KMS-11 (cell line): ENCODE measurements at regions not wholly inside any gene's neighbourhood (a gene's known extent, or its start where the extent isn't known, plus 50 kb on each side); places are given as distances from the start of the nearest gene placed in this dataset.

Experiments used
- H2AFZ ChIP-seq: fragments of 200-600 bp; sonication (generic); 2 replicates; pipeline ENCODE4 v1.6.1; 2016; ENCODE audit warnings: antibody characterized with exemption, mixed run types, low read depth
- H3K27ac ChIP-seq: fragments of 200-600 bp; sonication (generic); 2 replicates; pipeline ENCODE4 v1.6.1; 2016; ENCODE audit warnings: mild to moderate bottlenecking, mixed run types
- H3K27me3 ChIP-seq: fragments of 200-600 bp; sonication (generic); 2 replicates; pipeline ENCODE4 v1.6.1; 2017; ENCODE audit warnings: mild to moderate bottlenecking, low read depth, mixed run types, moderate library complexity; ENCODE audit not compliant: insufficient read depth
- H3K36me3 ChIP-seq: fragments of 200-600 bp; sonication (generic); 2 replicates; pipeline ENCODE4 v1.6.1; 2017; ENCODE audit warnings: mild to moderate bottlenecking, mixed run types; ENCODE audit not compliant: insufficient read depth
- H3K4me1 ChIP-seq: fragments of 200-600 bp; sonication (generic); 2 replicates; pipeline ENCODE4 v1.6.1; 2016; ENCODE audit warnings: mild to moderate bottlenecking, low read depth, mixed run types; ENCODE audit not compliant: poor library complexity, severe bottlenecking
- H3K4me2 ChIP-seq: fragments of 200-600 bp; sonication (generic); 2 replicates; pipeline ENCODE4 v1.7.0; 2016; ENCODE audit warnings: mild to moderate bottlenecking, mixed run types
- H3K4me3 ChIP-seq: fragments of 200-600 bp; sonication (generic); IDR thresholded peaks from 2 replicates; pipeline ENCODE4 v1.6.1; 2017; ENCODE audit warnings: low read depth, low read length, mixed read lengths; ENCODE audit not compliant: insufficient read depth
- H3K79me2 ChIP-seq: fragments of 200-600 bp; sonication (generic); 2 replicates; pipeline ENCODE4 v1.6.1; 2016; ENCODE audit warnings: low read depth, mixed run types; ENCODE audit not compliant: insufficient read depth
- H3K9ac ChIP-seq: fragments of 200-600 bp; sonication (generic); 2 replicates; pipeline ENCODE4 v1.6.1; 2016; ENCODE audit warnings: mild to moderate bottlenecking, mixed run types
- H4K20me1 ChIP-seq: fragments of 200-600 bp; sonication (generic); 2 replicates; pipeline ENCODE4 v1.6.1; 2016; ENCODE audit warnings: mild to moderate bottlenecking, mixed run types; ENCODE audit not compliant: insufficient read depth
- TF ChIP-seq, protein P1 (sequence below): fragments of 200-600 bp; sonication (generic); conservative IDR thresholded peaks from 2 replicates; pipeline ENCODE4 v1.6.1; 2017; ENCODE audit warnings: low read depth, mild to moderate bottlenecking, antibody characterized with exemption, low read length, moderate library complexity, mixed read lengths

DNA sequence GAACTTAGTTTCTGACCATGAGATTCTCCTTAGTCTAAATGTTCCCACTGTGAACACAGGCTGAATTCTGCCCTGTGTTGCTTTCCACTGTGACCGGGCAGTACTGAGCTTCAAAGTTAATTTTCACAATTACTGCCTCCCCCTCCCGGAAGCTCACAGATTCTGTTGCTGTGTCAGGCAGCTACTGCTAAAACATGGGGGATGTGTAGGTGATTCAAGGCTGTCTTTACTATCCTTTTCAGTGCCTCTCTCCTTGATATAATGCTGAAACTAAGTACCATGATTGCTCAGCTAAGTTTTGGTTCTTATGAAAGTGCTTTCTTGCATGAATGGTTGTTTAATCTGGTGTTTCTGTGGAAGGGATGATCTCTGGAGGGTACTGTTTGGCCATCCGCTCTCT is 428.3 kb upstream of the NOVA1 start:
- no peak overlapping the region for H3K4me3 ChIP-seq
- TF ChIP-seq, protein P1, sequence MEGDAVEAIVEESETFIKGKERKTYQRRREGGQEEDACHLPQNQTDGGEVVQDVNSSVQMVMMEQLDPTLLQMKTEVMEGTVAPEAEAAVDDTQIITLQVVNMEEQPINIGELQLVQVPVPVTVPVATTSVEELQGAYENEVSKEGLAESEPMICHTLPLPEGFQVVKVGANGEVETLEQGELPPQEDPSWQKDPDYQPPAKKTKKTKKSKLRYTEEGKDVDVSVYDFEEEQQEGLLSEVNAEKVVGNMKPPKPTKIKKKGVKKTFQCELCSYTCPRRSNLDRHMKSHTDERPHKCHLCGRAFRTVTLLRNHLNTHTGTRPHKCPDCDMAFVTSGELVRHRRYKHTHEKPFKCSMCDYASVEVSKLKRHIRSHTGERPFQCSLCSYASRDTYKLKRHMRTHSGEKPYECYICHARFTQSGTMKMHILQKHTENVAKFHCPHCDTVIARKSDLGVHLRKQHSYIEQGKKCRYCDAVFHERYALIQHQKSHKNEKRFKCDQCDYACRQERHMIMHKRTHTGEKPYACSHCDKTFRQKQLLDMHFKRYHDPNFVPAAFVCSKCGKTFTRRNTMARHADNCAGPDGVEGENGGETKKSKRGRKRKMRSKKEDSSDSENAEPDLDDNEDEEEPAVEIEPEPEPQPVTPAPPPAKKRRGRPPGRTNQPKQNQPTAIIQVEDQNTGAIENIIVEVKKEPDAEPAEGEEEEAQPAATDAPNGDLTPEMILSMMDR = no peak
- no peaks in the 10 kb centered on the region for H3K36me3 ChIP-seq
- H4K20me1 ChIP-seq = no peaks in the 10 kb centered on the region
- 0 out of 2 replicates have a peak overlapping the region, but pooled peaks have one; percentile 13 for H3K4me2 ChIP-seq
- no peaks in the 10 kb centered on the region for H3K27me3 ChIP-seq
- no peak overlapping the region; the same call in 1 of the 2 replicates for H3K9ac ChIP-seq
- H2AFZ ChIP-seq = peak overlapping the region; percentile 44; the same call in 1 of the 2 replicates
- peak overlapping the region; percentile 55; the same call in 1 of the 2 replicates for H3K27ac ChIP-seq
- H3K79me2 ChIP-seq = no peaks in the 10 kb centered on the region
- H3K4me1 ChIP-seq = peaks cover 6% of the 10 kb centered on the region

DNA sequence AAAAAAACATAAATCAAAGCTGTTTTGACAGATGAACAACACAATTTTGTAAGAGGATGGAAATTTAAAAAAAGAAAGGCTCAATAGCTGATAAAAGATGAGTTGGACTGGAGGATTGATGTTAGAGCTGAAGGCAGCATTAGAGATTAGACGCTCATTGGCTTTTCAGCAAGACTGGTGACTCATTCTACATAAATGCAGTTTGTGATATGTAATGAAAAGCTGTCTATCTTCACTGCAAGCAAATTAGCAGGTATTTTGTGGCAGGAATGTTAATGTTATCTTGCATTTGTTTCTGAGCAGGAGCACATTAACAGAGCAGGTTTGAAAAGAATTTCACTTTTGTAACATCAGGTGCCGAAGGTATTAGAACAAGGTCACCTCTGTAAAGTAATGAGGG is 442.7 kb upstream of the NOVA1 start:
- Histone ChIP-seq H3K9ac (no peak overlapping the region), H3K27me3 (no peaks in the 10 kb centered on the region), H3K4me1 (no peaks in the 10 kb centered on the region), H3K36me3 (no peaks in the 10 kb centered on the region), H3K79me2 (no peaks in the 10 kb centered on the region), H3K4me2 (no peak overlapping the region), H2AFZ (no peak overlapping the region), H3K4me3 (no peak overlapping the region), H4K20me1 (no peaks in the 10 kb centered on the region), H3K27ac (no peak overlapping the region)
- TF ChIP-seq, protein P1 = no peak

DNA sequence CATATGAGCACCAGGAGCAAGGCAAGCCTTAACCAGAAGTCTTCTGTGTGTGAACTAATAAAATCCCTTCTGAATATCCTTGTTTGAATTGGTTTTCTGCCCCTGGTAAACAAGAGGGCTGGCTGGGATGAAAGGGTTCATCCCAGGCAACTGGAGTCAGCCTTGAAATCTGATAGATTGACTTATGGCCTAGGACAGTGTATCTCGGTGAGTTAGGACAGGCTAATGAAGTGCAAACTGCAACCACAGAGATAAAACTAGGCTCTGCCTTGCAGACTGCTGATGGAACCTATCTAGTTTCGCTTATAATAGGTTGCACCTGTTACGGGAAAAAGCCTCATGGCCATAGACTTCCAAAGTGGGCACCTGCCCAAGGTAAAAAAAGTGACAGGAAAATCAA is 451.9 kb upstream of the NOVA1 start:
- no peak overlapping the region for H3K9ac ChIP-seq
- no peaks in the 10 kb centered on the region for H3K36me3 ChIP-seq
- no peaks in the 10 kb centered on the region for H3K27me3 ChIP-seq
- H3K4me2 ChIP-seq = peak overlapping the region; percentile 21; the same call in 1 of the 2 replicates
- no peaks in the 10 kb centered on the region for H4K20me1 ChIP-seq
- H3K4me1 ChIP-seq = peaks cover 3% of the 10 kb centered on the region
- no peaks in the 10 kb centered on the region for H3K79me2 ChIP-seq
- H2AFZ ChIP-seq = no peak overlapping the region
- TF ChIP-seq, protein P1 = no peak
- H3K27ac ChIP-seq = peak overlapping the region; percentile 26; the same call in 1 of the 2 replicates
- H3K4me3 ChIP-seq = no peak overlapping the region

DNA sequence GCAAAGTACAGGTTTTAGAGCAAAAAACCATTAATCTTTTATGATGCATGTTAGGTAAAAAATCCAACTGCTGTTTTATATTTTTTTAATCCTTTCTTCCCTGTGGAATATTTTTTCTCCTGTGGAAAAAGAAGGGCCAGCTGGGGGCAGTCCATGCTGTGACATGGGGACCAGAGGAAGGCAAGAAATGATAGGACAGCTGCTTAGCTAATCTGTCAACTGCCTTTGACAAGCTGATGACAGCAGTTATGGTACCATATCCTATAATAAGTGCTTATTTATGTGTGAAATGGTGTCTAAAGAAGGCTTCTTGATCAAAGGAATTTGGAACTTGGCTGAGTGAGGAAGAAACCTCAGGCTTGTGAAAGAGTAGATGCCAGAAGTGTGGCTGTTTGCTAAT is 452.4 kb upstream of the NOVA1 start:
- Histone ChIP-seq H3K9ac (no peak overlapping the region), H3K4me3 (no peak overlapping the region), H3K4me1 (peaks cover 3% of the 10 kb centered on the region), H3K27me3 (no peaks in the 10 kb centered on the region), H3K79me2 (no peaks in the 10 kb centered on the region), H4K20me1 (no peaks in the 10 kb centered on the region), H3K36me3 (no peaks in the 10 kb centered on the region), H2AFZ (no peak overlapping the region), H3K4me2 (peak overlapping the region; percentile 21; the same call in 1 of the 2 replicates), H3K27ac (no peak overlapping the region)
- TF ChIP-seq, protein P1 = no peak
